Heart left ventricle (tissue), 16 donors: ENCODE measurements at regions not wholly inside any gene's neighbourhood (a gene's known extent, or its start where the extent isn't known, plus 50 kb on each side); places are given as distances from the start of the nearest gene placed in this dataset.

Experiments
- ATAC-seq, 4 donors: fragments of 200-7000 bp; cut with Tn5 transposase; one replicate each; pipeline ENCODE4 v1.9.1; 2020 to 2022; ENCODE audit warnings: moderate library complexity in 4 of 4, mild to moderate bottlenecking in 3 of 4, moderate number of reproducible peaks in 1 of 4
- DNase-seq, 5 donors: peaks; one replicate each; pipeline ENCODE4 v3.0.0-alpha.2; 2020
- H3K27ac ChIP-seq, 12 donors: fragments of 200-600 bp; sonication (generic) in 4 of 12; one replicate each; pipeline versions ENCODE4 v1.5.0 to v1.8.0; 2016 to 2022; ENCODE audit warnings: mild to moderate bottlenecking in 2 of 12
- H3K27me3 ChIP-seq, 9 donors: fragments of 200-600 bp; sonication (generic) in 2 of 9; one replicate each; pipeline versions ENCODE4 v1.5.1 to v1.8.0; 2016 to 2022; ENCODE audit warnings: mild to moderate bottlenecking in 3 of 9
- H3K36me3 ChIP-seq, 9 donors: fragments of 200-600 bp; sonication (generic) in 2 of 9; one replicate each; pipeline versions ENCODE4 v1.5.0 to v1.8.0; 2018 to 2022; ENCODE audit warnings: mild to moderate bottlenecking in 2 of 9
- H3K4me1 ChIP-seq, 12 donors: fragments of 200-600 bp; sonication (generic) in 4 of 12; one replicate each; pipeline versions ENCODE4 v1.5.0 to v1.8.0; 2016 to 2022; ENCODE audit warnings: mild to moderate bottlenecking in 3 of 12
- H3K4me3 ChIP-seq, 12 donors: fragments of 200-600 bp; sonication (generic) in 4 of 12; one replicate each; pipeline versions ENCODE4 v1.5.0 to v1.8.0; 2017 to 2022; ENCODE audit warnings: mild to moderate bottlenecking in 9 of 12, moderate library complexity in 4 of 12
- H3K9me3 ChIP-seq, 12 donors: fragments of 200-600 bp; sonication (generic) in 4 of 12; one replicate each; pipeline versions ENCODE4 v1.5.0 to v1.8.0; 2016 to 2022; ENCODE audit warnings: mild to moderate bottlenecking in 1 of 12
- POLR2A ChIP-seq, 2 donors: fragments of 450-650 bp; IDR thresholded peaks; one replicate each; pipeline ENCODE4 v1.6.1; 2017; ENCODE audit warnings: antibody characterized with exemption in 2 of 2, mild to moderate bottlenecking in 2 of 2, moderate library complexity in 2 of 2
- WGBS, 4 donors: extraction: QIAGEN DNeasy Blood & Tissue Kit in 2 of 4; methylation state at CpG; one replicate each; pipeline versions ENCODE4 v1.1.5 to v1.1.7; 2013 to 2018; 5-methylcytosine and 5-hydroxymethylcytosine counted together
- intact Hi-C, 10 donors: fragments of 100-400 bp; cut with DNase I; formaldehyde crosslinking; loops; one replicate each; pipeline versions ENCODE4 v1.11.1 to v1.14.2; 2022
- TF ChIP-seq, protein P1 (sequence below), 12 donors: fragments of 200-600 bp; sonication (generic) in 4 of 12; IDR thresholded peaks; one replicate each; pipeline versions ENCODE4 v1.5.0 to v1.8.0; 2018 to 2022; ENCODE audit warnings: antibody characterized with exemption in 12 of 12, mild to moderate bottlenecking in 5 of 12
- donor health status: ischemic (EF 13 %, LVEDD 7.1; RV severe dilation, severe dysfunction).
- donor health status: healthy with polysubstance abuse.
- donor health status: DM: no; HTN: yes; CAD: no.
- donor health status: DM: no; HTN: no; CAD: no.
- donor health status: ischemic (EF 25% LVEDD 6.9; RV normal size, moderate dysfunction).
- donor health status: ischemic (EF 25% LVEDD 5.7; RV mildly dilated, moderate dysfunction).
- donor health status: healthy.
- donor health status: DM: yes; HTN: yes; CAD: no.
- donor health status: ischemic (EF 35%, LVEDD 5.7; RV mildly dilated, moderate dysfunction).
- donor health status: nonischemic (EF 11% LVEDD 7.7; RV severe dilation, severe dysfunction).
- donor health status: DM: yes; HTN: yes; CAD: no.
- donor health status: PGD.
- donor health status: ischemic (EF 29% LVEDD 5.4; RV normal size, mild dysfunction).
- donor health status: nonischemic (EF 23%, LVEDD 6.1; RV moderate dilation, normal function).

DNA sequence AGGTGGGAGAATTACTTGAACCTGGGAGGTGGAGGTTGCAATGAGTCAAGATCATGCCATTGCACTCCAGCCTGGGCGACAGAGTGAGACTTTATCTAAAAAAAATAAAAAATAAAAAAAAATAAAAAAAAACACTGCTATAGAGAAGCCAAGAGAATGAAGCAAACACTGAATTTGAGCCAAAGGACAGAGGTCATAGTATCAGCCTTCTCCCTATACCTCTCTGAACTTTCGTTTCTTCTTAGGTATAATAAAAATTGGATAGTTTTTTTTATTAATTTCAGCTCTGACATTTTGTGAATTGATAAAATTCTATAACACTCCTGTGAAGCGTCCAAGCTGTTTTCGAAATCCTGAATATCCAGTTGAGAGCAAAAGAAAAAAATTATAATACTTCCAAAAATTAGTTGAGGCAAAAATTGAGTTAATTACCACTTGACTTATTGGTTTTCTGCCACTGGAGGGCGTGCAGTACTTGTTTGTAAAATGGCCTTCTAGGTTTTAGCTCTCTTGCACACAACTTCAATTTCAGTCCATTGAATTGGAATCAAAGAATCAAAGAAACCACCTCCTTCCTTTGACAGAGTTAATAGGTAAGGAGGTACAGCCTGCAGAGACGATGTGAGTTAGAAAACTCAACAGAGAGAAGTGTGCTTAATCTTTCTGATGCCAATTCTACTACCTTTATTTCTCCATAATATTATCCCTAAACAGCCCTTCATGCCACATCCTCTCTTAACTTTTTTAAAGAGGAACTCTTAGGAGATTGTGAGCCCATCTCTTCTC lies 143.2 kb downstream of the BBOX1 start:
- H3K27me3 ChIP-seq = peaks cover 0 to 5% (median 0%) of the 10 kb centered on the region in 9 donors
- H3K27ac ChIP-seq = no peak overlapping the region
- 28 to 31% (median 30%) methylated on average over 6 of the region's 6 CpGs for WGBS, 4 donors
- no peaks in the 10 kb centered on the region for H3K36me3 ChIP-seq
- H3K9me3 ChIP-seq = peaks cover 0 to 10% (median 0%) of the 10 kb centered on the region in 12 donors
- H3K4me1 ChIP-seq = peaks cover 0 to 5% (median 0%) of the 10 kb centered on the region in 12 donors
- TF ChIP-seq, protein P1, sequence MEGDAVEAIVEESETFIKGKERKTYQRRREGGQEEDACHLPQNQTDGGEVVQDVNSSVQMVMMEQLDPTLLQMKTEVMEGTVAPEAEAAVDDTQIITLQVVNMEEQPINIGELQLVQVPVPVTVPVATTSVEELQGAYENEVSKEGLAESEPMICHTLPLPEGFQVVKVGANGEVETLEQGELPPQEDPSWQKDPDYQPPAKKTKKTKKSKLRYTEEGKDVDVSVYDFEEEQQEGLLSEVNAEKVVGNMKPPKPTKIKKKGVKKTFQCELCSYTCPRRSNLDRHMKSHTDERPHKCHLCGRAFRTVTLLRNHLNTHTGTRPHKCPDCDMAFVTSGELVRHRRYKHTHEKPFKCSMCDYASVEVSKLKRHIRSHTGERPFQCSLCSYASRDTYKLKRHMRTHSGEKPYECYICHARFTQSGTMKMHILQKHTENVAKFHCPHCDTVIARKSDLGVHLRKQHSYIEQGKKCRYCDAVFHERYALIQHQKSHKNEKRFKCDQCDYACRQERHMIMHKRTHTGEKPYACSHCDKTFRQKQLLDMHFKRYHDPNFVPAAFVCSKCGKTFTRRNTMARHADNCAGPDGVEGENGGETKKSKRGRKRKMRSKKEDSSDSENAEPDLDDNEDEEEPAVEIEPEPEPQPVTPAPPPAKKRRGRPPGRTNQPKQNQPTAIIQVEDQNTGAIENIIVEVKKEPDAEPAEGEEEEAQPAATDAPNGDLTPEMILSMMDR (IDR thresholded peaks at IDR 0.05) = peak; percentile 50 to 86 (median 76)
- TF ChIP-seq POLR2A (IDR thresholded peaks at IDR 0.05) = no peak
- intact Hi-C loops = loop anchor here (1.0 to 10.0 kb wide), 11 partner anchors 63 to 303 kb away; partner anchors contain the start of gene CCDC34 (in 1 of the 10)
- ATAC-seq = peak in 2 of 4 donors; percentile 33 to 59
- no peak overlapping the region for H3K4me3 ChIP-seq
- peak in 4 of 5 donors; percentile 37 to 44 (median 43) for DNase-seq

DNA sequence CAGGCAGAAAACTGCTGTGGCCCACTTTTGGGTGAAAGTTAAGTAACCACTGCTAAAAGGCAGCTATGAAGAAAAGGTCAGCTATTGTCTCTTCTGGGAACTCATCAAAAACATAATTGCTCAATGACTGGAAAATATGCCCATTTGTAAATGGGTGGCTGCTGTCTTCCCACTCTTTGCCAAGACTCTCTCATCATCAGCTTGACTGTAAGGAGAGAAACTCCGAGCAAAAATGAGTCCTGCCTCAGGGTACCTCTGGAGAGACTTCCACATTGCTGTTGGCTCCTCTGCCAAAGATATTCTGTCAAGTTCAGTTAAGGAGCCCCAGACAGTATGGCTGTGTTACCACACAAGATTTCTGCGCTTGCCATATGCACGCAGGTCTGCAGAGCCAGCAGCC lies 138.7 kb downstream of the BBOX1 start:
- no peaks in the 10 kb centered on the region for H3K9me3 ChIP-seq
- intact Hi-C loops = no loop called here
- no peak for ATAC-seq
- no peak overlapping the region for H3K27ac ChIP-seq
- TF ChIP-seq POLR2A (IDR thresholded peaks at IDR 0.05) = no peak
- TF ChIP-seq, protein P1 (IDR thresholded peaks at IDR 0.05) = no peak
- H3K4me1 ChIP-seq = no peaks in the 10 kb centered on the region
- H3K27me3 ChIP-seq = peaks cover 0 to 5% (median 0%) of the 10 kb centered on the region in 9 donors
- no peak overlapping the region for H3K4me3 ChIP-seq
- no peak for DNase-seq
- no peaks in the 10 kb centered on the region for H3K36me3 ChIP-seq
- 72 to 90% (median 78%) methylated on average over 3 of the region's 3 CpGs for WGBS, 4 donors

DNA sequence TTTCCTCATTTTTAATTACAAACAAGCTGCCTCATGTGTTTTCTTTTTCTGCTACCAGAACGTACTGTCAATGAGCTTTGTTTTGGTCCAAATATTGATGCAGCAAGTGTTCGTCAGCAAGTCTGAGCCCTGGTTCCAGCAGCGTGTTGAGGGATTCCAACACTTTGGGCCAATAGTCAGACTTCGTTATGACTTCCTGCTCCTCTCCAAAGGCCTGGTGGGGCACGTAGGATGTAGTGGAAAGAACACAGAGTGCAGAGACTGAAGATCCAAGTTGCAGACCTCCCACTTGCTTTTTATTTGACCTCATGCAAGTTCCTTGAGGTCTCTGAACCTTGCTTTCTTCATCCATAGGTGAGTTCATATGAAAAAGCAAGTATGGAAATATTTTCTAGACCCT lies 138.2 kb downstream of the BBOX1 start:
- Histone ChIP-seq H3K36me3 (no peaks in the 10 kb centered on the region), H3K4me1 (no peaks in the 10 kb centered on the region), H3K4me3 (no peak overlapping the region), H3K27ac (no peak overlapping the region), H3K27me3 (peaks cover 0 to 5% (median 0%) of the 10 kb centered on the region in 9 donors), H3K9me3 (no peaks in the 10 kb centered on the region)
- intact Hi-C loops = no loop called here
- 63 to 73% (median 68%) methylated on average over 5 of the region's 5 CpGs for WGBS, 4 donors
- TF ChIP-seq, protein P1 (IDR thresholded peaks at IDR 0.05) = no peak
- no peak for TF ChIP-seq POLR2A (IDR thresholded peaks at IDR 0.05)
- DNase-seq (no peak), ATAC-seq (no peak)
